Transverse colon (tissue), 4 donors: ENCODE measurements at regions not wholly inside any gene's neighbourhood (a gene's known extent, or its start where the extent isn't known, plus 50 kb on each side); places are given as distances from the start of the nearest gene placed in this dataset.

Experiments used
- DNase-seq: peaks from one replicate; pipeline ENCODE4 v3.0.0-alpha.2; 2019
- H3K27ac ChIP-seq, 4 donors: fragments of 200-600 bp; sonication (generic); 2 replicates each; pipeline ENCODE4 v1.5.1; 2016 to 2018; ENCODE audit warnings: inconsistent platforms in 4 of 4
- H3K27me3 ChIP-seq: fragments of 200-600 bp; sonication (generic); 2 replicates; pipeline ENCODE4 v1.5.1; 2017; ENCODE audit warnings: inconsistent platforms
- H3K36me3 ChIP-seq, 4 donors: fragments of 200-600 bp; sonication (generic); 2 replicates each; pipeline ENCODE4 v1.5.1; 2017 to 2019; ENCODE audit warnings: inconsistent platforms in 4 of 4
- H3K4me1 ChIP-seq, 4 donors: fragments of 200-600 bp; sonication (generic); 2 replicates each; pipeline ENCODE4 v1.5.1; 2017 to 2020; ENCODE audit warnings: inconsistent platforms in 4 of 4
- H3K4me3 ChIP-seq, 4 donors: fragments of 200-600 bp; sonication (generic); 1 replicate in 1 of 4; 2 replicates in 3 of 4; pipeline versions ENCODE4 v1.5.1 to v1.6.1; 2017 to 2019; ENCODE audit warnings: inconsistent platforms in 4 of 4
- H3K9me3 ChIP-seq, 2 donors: fragments of 200-600 bp; sonication (generic); 2 replicates each; pipeline ENCODE4 v1.5.1; 2017 to 2019; ENCODE audit warnings: inconsistent platforms in 2 of 2
- EP300 ChIP-seq: sonication (generic); formaldehyde crosslinking; IDR thresholded peaks from one replicate; pipeline ENCODE4 v1.6.1; 2017; ENCODE audit warnings: antibody characterized with exemption, low read depth
- POLR2A ChIP-seq: fragments of 450-650 bp; IDR thresholded peaks from one replicate; pipeline ENCODE4 v1.6.1; 2016; ENCODE audit warnings: antibody characterized with exemption, mild to moderate bottlenecking, moderate library complexity
- POLR2AphosphoS5 ChIP-seq, 3 donors: sonication (generic); formaldehyde crosslinking; IDR thresholded peaks; one replicate each; pipeline ENCODE4 v1.6.1; 2016; ENCODE audit warnings: antibody characterized with exemption in 3 of 3
- WGBS, 2 donors: methylation state at CpG; one replicate each; pipeline ENCODE4 v1.1.5; 2018; ENCODE audit warnings: low coverage in 1 of 2; 5-methylcytosine and 5-hydroxymethylcytosine counted together
- in situ Hi-C, 4 donors: fragments of 200-750 bp; cut with MboI; loops; one replicate each; pipeline versions ENCODE4 v1.15.0 to v1.15.1; 2017; ENCODE audit warnings: low sequenced_read_pairs in 3 of 4, low pct_ligation_motif_present in 1 of 4, low pct_unique_long_range_greater_than_20kb in 1 of 4
- intact Hi-C: fragments of 100-400 bp; cut with DNase I; formaldehyde crosslinking; loops from one replicate; pipeline ENCODE4 v1.15.1; 2023; ENCODE audit warnings: low total_unique reads
- TF ChIP-seq, protein P1 (sequence below), 5 experiments: fragments of 200-600 bp in 3 of 5; fragments of 450-650 bp in 2 of 5; sonication (generic) in 3 of 5; IDR thresholded peaks; 1 replicate in 2 of 5; 2 replicates in 3 of 5; pipeline ENCODE4 v1.5.1; 2016 to 2017; ENCODE audit warnings: antibody characterized with exemption in 5 of 5, inconsistent platforms in 3 of 5, mild to moderate bottlenecking in 2 of 5, moderate library complexity in 1 of 5

DNA sequence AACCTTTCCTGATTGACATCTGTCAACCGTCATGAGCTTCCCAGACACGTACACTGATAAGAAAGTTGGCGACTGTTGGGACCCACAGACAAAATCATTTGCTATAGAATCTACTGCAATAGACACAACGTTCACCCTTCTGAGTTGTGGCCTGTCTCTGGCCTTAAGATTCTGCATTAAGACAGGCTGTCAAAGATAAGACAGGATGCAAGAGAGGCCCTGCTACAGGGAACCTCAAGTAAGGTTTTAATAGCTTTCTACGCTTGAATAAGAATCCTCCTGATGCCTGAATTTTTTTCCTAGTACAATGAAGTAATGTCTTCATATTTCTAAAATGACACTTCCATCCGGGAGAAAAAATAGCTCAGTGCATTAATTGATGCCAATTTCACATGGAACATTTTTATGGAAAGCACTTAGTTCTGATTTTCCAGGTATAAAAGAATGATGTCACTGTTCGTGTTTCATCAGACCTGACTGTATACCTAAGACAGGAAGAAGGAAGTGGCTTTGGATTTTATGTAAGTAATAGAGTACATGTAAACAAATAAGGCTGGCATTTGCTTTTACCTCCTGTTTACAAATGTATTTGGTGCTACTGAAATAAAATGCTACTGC, 275.2 kb upstream of the GPC6 start:
- intact Hi-C loops = no loop called here
- Histone ChIP-seq H3K4me1 (no peaks in the 10 kb centered on the region), H3K36me3 (no peaks in the 10 kb centered on the region), H3K9me3 (no peaks in the 10 kb centered on the region), H3K27ac (no peak overlapping the region), H3K4me3 (no peak overlapping the region), H3K27me3 (no peaks in the 10 kb centered on the region)
- TF ChIP-seq, protein P1, sequence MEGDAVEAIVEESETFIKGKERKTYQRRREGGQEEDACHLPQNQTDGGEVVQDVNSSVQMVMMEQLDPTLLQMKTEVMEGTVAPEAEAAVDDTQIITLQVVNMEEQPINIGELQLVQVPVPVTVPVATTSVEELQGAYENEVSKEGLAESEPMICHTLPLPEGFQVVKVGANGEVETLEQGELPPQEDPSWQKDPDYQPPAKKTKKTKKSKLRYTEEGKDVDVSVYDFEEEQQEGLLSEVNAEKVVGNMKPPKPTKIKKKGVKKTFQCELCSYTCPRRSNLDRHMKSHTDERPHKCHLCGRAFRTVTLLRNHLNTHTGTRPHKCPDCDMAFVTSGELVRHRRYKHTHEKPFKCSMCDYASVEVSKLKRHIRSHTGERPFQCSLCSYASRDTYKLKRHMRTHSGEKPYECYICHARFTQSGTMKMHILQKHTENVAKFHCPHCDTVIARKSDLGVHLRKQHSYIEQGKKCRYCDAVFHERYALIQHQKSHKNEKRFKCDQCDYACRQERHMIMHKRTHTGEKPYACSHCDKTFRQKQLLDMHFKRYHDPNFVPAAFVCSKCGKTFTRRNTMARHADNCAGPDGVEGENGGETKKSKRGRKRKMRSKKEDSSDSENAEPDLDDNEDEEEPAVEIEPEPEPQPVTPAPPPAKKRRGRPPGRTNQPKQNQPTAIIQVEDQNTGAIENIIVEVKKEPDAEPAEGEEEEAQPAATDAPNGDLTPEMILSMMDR (IDR thresholded peaks at IDR 0.05) = no peak
- no peak for TF ChIP-seq POLR2AphosphoS5 (IDR thresholded peaks at IDR 0.05)
- TF ChIP-seq POLR2A = no peak
- no peak for TF ChIP-seq EP300
- WGBS, 2 donors = 60 to 76% methylated on average over 5 to 7 of the region's 7 CpGs
- in situ Hi-C loops = no loop called here
- DNase-seq = no peak

DNA sequence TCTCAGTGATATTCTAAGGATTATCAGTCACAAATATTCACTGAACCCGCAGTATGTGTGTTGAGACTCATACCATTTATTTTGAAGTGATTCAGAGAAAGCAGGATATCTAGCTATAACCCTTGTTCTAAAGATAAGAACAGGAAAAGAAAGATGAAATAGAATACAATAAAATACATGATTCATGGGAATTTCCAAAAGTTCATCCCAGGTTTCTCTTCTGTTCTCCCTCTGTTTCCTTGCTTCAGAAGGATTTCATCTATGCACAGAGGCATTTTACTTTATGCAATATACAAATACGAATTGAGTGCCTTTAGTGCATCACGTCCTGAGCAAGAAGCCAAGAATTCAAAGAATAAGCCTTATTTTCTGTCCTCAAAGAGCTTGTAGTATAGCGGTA, 274.4 kb upstream of the GPC6 start:
- no peaks in the 10 kb centered on the region for H3K9me3 ChIP-seq
- H3K4me1 ChIP-seq = no peaks in the 10 kb centered on the region
- H3K27ac ChIP-seq = no peak overlapping the region
- intact Hi-C loops (no loop called here), in situ Hi-C loops (no loop called here)
- WGBS, 2 donors = 69 to 70% methylated on average over 4 of the region's 4 CpGs
- DNase-seq = no peak
- H3K4me3 ChIP-seq = no peak overlapping the region
- TF ChIP-seq POLR2AphosphoS5 (IDR thresholded peaks at IDR 0.05) (no peak), EP300 (no peak), POLR2A (no peak)
- TF ChIP-seq, protein P1 (IDR thresholded peaks at IDR 0.05) = no peak
- no peaks in the 10 kb centered on the region for H3K27me3 ChIP-seq
- H3K36me3 ChIP-seq = no peaks in the 10 kb centered on the region

DNA sequence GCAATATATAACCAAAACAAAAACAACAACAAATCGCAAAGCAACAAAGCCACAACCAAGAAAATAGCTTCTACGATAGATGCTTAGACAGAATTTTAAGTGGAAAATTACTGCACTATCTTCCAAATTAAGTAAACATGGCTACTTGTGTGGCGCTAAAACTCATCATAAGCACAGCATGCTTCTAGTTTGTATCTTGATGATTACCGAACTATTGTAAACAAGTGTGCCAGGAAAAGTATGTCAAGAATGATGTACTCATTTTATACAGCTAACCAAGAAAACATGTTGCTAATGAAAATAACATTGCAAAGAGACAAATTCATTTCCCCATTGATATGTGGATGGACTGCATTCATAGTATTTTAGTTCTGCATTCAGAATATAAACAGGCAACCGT, 271.9 kb upstream of the GPC6 start:
- TF ChIP-seq POLR2A (no peak), POLR2AphosphoS5 (IDR thresholded peaks at IDR 0.05) (no peak), EP300 (no peak)
- TF ChIP-seq, protein P1 (IDR thresholded peaks at IDR 0.05) = no peak
- no peak for DNase-seq
- H3K9me3 ChIP-seq = no peaks in the 10 kb centered on the region
- H3K4me1 ChIP-seq = no peaks in the 10 kb centered on the region
- H3K4me3 ChIP-seq = no peak overlapping the region
- H3K36me3 ChIP-seq = no peaks in the 10 kb centered on the region
- 71 to 76% methylated on average over 5 of the region's 5 CpGs for WGBS, 2 donors
- intact Hi-C loops = no loop called here
- in situ Hi-C loops = no loop called here
- no peak overlapping the region for H3K27ac ChIP-seq
- H3K27me3 ChIP-seq = no peaks in the 10 kb centered on the region

DNA sequence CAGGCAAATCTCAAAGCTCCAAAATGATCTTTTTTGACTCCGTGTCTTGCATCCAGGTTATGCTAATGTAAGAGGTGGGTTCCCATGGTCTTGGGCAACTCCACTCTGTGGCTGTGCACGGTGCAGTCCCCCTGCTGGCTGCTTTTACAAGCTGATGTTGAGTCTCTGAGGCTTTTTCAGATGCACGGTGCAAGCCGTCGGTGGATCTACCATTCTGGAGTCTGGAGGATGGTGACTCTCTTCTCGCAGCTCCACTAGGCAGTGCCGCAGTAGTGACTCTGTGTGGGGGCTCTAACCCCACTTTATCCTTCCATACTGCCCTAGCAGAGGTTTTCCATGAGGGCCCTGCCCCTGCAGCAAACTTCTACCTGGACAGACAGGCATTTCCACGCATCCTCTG, 266.8 kb upstream of the GPC6 start:
- Histone ChIP-seq H3K4me3 (no peak overlapping the region), H3K27ac (no peak overlapping the region), H3K9me3 (no peaks in the 10 kb centered on the region), H3K36me3 (no peaks in the 10 kb centered on the region), H3K27me3 (no peaks in the 10 kb centered on the region), H3K4me1 (no peaks in the 10 kb centered on the region)
- no peak for TF ChIP-seq POLR2A
- in situ Hi-C loops = no loop called here
- intact Hi-C loops = loop anchor here (5.0 kb wide), 1 partner anchor 513 kb away; no protein-coding TSS in a partner anchor
- no peak for DNase-seq
- WGBS, 2 donors = 92% methylated on average over 8 of the region's 8 CpGs; no CpG with 5 or more reads in 1 of the 2 donors

DNA sequence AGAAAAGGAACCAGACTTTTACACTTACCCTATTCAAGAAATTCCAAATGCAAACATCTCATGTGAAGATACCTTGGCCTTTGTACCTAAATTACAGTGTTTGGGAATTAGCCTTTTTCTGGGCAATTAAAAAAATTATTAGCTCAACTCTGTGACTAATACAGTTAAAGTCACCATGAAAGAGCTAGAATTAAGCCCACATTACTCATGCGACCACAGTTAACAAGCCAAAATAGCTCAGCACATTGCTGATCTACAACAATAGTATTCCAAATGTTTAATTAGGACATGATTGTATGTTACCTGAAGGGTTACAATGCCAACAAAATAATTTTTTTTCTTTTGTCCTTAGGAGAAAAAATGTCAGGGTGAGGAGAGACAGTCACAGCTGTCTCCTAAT, 263.6 kb upstream of the GPC6 start:
- 93 to 100% methylated on average over 1 of the region's 1 CpG for WGBS, 2 donors
- TF ChIP-seq POLR2AphosphoS5 (IDR thresholded peaks at IDR 0.05) (no peak), EP300 (no peak), POLR2A (no peak)
- TF ChIP-seq, protein P1 (IDR thresholded peaks at IDR 0.05) = no peak
- DNase-seq = no peak
- H3K27me3 ChIP-seq = no peaks in the 10 kb centered on the region
- intact Hi-C loops = loop anchor here (5.0 kb wide), 1 partner anchor 509 kb away; no protein-coding TSS in a partner anchor
- H3K4me3 ChIP-seq = no peak overlapping the region
- H3K27ac ChIP-seq = no peak overlapping the region
- no peaks in the 10 kb centered on the region for H3K4me1 ChIP-seq
- no peaks in the 10 kb centered on the region for H3K9me3 ChIP-seq
- H3K36me3 ChIP-seq = no peaks in the 10 kb centered on the region
- in situ Hi-C loops = no loop called here
